Renal cortex interstitium (tissue), 11 donors: ENCODE measurements at regions not wholly inside any gene's neighbourhood (a gene's known extent, or its start where the extent isn't known, plus 50 kb on each side); places are given as distances from the start of the nearest gene placed in this dataset.
"Not testable (repeated sequence)": the region's sequence is repeated elsewhere in the genome, so short reads cannot be mapped to it uniquely, and the experiment has no call there.

Source experiments
- DNase-seq, 11 donors: peaks; one replicate each; pipeline ENCODE4 v3.0.0-alpha.2; 2013; ENCODE audit warnings: low read depth in 9 of 11, low spot score in 4 of 11; ENCODE audit errors: extremely low read depth in 1 of 11

DNA sequence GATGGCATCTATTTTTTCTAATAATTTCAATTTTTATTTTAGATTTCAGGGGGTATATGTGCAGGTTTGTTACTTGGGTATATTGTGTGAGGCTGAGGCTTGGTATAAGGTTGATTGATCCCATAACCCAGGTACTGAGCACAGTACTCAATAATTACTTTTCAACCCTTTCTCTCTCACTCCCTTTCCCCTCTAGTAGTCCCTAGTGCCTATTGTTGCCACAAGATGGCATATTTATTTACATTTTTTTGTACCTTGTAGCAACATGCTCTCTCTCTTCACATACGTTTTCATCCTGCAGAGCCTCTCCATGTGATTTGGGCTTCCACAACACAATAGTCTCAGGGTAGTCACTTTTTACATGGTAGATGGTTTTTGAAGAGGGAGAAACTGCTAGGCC is 172.0 kb downstream of the ATOH1 start:
- DNase-seq = no peak

DNA sequence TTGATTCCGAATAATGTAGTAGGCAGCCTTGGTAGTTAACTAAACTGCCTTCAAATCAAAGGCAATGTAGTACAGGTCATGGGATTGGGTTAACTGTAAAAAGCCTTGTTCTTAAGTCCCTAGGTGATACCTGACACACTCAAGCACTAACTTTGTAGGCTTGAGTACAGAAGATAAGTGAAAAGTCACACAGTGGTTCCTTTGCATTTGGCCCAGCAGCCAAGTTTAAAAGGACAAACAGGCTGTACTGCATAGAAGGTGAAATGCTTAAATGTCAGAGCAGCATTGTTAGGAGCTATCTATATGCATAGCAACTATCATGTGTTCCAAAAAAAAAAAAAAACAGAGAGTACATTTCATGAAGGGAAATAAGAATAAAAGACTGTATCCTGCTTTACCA is 178.4 kb downstream of the ATOH1 start:
- DNase-seq = no peak

DNA sequence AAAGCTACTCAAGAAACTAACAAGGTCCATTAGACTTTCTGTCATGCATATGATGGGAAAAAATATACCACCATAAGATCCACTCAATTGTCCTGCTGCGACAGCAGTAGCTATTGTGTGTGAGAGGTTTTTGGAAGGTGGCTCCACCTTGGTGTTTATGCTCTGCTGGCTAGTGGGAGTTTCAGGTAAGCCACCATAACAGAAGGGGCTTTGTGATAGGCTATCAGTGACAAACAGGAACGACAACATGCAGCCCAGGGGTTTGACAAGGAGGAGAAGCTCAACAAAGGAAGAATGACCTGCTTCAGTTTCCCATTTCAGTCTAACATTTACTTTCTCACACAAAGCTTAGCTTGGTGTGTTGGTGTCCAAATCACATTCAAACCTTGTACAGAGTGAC is 182.6 kb downstream of the ATOH1 start:
- no peak for DNase-seq

DNA sequence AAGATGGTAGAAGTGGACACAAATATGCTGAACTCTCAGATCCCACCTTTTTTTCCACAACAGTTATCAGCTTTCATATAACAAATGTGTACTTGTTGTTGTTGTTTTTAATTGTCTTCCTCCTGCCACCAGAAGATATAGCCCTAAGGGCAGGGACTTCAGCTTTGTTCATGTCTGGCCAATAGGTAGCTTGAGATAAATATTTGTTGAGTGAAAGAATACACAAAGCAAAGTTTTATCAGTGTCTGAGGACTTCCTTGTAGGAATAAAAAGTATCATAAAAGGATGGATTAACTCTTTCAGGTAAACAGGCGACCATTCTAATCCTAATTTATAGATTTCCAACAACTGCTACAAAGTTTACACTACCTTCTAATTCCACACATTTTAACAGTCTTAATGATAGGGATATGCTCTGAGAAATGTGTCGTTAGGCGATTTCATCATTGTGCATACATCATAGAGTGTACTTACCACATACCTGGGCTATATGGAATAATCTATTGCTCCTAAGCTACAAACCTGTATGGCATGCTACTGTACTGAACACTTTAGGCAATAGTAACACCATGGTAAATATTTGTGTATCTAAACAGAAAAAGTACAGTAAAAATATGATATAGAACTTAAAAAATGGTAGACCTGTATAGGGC is 186.1 kb downstream of the ATOH1 start:
- DNase-seq = no peak

DNA sequence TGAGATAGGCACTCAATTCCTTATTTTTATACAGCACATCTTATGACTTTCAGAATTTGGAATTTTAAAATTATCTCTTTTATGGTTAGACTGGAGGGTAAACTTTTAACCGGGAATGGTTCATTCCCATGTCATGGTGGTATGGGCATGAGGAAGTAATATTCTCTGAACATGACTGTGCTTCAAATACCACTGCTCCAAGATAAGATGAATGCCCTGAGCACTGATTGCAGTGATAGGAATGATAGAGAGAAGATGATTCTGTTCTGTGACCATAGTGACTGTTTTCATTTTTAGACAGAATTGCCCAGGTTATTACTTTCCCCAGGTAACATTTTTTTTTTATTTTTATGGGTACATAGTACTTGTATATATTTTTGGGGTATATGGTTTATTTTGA is 187.4 kb downstream of the ATOH1 start:
- DNase-seq = no peak

DNA sequence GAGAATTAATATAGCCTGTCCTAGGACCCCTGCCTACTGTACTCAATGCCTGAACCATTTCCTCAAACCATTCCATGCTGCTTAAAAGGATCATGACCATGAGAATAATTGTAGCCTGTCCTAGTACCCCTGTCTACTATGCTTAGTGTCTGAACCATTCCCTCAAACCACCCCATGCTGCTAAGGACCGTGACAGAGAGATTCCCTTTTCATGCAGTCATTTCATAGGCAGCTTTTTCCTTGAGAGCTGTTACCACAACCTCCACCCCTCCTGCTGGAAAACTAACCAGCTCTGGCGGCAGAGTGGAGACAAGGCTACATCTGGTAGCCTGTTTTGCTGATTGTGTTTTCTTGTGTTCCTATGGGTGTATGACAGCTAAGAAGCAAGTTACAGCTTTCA is 174.9 kb upstream of the SMARCAD1 start:
- DNase-seq = no peak

DNA sequence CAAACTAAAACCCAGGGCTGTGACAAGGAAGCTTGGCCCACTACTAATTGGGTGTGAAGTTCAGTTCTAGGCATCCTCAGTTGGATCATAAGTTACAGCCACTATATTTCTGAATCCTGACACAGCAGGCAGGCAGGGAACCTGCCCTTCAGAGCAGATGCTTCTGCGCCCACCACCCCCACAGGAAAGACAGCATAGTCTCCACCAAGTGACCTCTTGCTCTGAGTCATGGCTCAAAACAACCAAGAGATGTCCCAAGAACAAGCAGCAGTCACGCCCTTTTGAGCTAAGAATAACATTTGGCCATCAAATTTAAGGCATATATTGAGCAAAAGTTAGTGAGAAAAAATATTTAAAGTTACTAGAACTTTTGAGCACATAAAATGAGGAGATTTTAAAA is 170.7 kb upstream of the SMARCAD1 start:
- no peak for DNase-seq

DNA sequence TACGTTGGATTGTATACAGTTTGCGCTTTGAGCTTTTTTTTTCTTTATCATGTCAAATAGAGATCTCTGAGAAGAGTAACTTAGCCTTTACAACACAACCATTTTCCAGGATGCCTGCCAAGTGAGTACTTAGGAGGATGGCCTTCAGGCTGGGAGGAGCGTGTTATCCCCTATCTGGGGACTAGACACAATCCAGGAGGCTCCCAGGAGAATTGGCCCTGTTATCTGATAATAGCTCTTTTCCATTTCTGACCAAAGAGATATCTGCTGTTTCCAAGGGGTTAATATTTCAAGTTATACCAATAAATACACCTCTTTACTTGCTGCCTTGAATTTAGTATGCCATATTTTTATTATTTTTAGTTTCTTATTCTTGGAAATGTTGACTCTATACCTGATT is 169.5 kb upstream of the SMARCAD1 start:
- DNase-seq = no peak

DNA sequence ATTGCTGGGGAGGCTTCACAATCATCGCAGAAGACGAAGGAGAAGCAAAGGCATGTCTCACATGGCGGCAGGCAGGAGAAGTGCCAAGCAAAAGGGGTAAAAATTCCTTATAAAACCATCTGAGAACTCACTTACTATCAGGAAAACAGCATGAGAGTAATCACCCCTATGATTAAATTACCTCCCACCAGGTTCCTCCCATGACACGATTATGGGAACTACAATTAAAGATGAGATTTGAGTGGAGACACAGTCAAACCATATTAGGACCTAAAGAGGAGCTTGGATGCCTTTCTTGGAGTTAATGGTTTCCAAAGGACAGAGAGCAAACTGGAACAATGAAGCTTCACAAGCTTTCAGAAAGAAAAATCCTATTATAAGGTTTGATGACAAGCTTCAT is 168.4 kb upstream of the SMARCAD1 start:
- DNase-seq = no peak

DNA sequence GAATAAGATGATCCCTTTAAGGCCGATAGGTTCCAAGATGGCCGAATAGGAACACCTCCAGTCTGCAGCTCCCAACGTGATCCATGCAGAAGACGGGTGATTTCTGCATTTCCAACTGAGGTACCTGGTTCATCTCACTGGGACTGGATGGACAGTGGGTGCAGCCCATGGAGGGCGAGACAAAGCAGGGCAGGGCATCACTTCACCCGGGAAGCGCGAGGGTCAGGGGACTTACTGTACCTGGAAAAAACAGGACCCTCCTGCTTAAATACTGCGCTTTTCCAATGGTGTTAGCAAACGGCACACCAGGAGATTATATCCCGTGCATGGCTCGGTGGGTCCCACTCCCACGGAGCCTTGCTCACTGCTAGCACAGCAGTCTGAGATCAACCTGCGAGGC is 163.2 kb upstream of the SMARCAD1 start:
- DNase-seq = not testable (repeated sequence)

DNA sequence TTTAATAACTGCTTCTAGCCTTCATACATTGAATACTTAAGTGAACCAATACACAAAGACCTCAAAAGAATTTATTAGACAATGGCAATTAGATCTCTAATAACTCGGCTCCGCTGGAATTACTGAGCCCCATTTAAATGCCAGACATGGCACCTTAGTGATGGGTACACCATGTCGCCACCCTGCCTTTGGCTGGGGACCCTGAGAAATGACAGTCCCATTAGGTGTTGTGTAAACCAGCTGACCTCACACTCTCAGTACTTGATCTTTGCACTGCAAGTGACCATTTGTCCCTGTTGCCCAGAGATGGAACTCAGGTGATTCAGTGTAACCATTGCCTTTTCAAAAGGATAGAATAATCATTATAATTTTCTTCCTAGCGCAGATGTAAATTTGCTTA is 144.6 kb upstream of the SMARCAD1 start:
- no peak for DNase-seq

DNA sequence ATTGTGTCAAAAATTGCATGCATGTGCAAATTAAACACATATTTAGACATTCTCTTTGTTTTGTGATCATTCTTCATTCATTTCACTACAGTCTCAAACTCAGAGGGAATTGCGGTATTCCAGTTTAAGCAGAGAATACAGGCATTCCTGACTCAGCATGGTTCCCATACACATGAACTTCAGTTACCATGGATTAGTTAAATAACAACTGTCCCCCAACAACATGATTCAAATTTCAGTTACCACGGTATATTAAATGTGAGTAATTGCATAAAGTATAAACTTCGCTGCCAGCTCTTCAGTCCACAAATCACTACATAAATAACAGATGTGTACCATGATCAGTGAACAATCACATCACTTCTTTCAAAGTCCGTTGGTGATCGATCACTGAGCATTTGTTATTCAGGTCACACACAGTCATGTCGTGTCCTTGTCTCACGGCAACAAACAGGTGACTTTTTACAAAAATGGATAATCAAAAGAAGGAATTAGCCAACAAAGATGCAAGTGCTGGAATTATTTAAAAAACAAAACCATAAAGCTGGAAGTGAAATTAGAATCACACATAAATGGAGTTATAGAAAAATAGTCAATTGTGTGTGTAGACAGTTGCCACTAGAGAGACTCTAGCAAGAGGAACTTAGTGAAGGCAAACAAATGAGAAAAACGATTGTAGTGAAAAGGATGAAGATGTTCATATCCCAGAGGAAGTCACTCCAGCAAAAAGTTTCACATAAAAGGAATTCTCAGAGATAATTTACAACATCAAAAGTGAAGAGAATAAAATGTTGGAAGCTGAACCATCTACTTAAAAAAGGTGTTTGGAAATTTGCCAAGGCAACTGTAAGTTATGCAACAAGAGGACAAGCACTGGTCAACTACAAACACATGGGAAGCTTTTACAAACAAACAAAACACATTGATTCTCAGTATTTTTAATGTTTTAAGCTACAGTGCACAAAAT is 138.6 kb upstream of the SMARCAD1 start:
- DNase-seq = no peak

DNA sequence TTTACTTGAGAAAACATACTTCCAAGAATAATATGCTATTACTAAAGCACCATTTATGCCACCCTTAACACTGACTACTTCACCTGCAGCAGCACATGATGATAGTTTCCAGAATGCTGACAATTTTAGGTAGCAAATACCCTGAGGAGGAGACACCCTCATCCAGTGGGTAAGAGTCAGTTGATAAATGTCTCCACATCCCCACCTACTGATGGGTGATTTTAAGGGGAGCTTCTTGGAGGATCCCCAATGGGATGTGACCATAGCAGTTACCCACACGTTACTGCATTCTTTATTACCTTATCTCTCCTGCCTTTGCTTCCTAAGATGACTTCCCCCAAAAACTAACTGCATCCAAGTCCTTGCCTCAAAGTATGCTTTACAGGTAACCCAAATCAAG is 131.2 kb upstream of the SMARCAD1 start:
- DNase-seq = no peak

DNA sequence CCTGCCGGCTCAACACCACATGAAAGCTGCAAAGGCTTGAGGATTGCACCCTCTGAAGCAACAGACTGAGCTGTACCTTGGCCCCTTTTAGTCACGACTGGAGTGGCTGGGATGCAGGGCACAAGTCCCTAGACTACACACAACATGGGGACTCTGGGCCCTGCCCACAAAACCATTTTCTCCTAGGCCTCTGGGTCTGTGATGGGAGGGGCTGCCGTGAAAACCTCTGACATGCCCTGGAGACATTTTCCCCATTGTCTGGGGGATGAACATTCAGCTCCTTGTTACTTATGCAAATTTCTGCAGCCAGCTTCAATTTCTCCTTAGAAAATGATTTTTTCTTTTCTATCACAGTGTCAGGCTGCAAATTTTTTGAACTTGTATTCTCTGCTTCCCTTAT is 123.5 kb upstream of the SMARCAD1 start:
- DNase-seq = no peak

DNA sequence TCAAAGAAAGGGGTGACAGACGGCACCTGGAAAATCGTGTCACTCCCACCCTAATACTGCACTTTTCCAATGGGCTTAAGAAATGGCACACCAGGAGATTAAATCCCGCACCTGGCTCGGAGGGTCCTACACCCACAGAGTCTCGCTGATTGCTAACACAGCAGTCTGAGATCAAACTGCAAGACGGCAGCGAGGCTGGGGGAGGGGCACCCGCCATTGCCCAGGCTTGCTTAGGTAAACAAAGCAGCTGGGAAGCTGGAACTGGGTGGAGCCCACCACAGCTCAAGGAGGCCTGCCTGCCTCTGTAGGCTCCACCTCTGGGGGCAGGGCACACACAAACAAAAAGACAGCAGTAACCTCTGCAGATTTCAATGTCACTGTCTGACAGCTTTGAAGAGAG is 108.5 kb upstream of the SMARCAD1 start:
- not testable (repeated sequence) for DNase-seq

DNA sequence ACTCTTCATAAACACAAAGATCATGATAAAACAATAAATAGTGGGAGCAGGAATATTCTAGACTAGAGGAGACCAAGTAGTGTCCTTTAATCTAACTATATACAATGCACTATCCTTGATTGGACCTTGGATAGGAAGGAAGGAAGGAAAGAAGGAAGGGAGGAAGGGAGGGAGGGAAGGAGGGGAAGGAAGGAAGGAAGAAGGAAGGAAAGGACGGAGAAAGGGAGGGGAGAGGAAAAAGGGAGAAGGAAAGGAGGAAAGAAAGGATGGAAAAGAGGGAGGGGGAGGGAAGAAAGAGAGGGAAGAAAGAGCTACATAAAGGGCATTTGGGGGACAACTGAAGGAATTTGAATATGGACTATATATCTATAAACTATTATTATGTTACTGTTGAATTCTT is 95.0 kb upstream of the SMARCAD1 start:
- DNase-seq = no peak

DNA sequence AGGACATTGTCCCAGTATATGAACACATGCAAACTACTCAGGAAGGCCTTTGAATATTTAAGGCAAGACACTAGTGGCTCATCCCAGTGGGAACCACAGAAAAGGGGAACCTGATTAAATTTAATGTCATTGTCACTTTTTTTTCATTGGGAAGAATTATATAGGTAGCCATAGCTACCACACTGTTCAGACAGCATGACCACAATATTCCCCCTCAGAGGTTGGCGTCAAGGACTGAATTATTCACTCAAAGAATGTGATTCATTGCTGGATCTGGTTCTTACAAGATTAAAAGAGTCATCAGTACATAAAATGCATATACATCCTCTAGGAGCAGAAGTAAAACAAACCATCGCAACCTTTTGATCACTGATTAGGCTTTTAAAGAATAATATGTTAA is 92.0 kb upstream of the SMARCAD1 start:
- DNase-seq = no peak

DNA sequence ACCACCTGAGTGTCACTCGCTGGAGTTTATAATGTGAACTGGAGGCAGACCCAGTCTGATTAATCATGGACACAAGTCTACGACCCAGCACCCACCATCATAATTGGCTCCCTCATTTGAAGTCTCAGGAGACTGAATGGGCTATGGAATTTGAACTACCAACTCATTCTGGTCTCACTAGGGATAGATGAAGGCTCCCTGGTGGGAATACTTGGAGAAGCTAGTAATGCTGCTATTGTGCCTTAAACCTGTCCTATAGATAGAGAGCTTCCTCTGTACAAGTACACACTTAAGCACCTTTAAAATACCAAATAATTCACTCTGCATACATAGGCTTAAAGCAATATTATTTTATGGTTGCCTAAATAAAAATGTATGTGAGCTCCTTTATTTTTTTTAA is 90.8 kb upstream of the SMARCAD1 start:
- no peak for DNase-seq

DNA sequence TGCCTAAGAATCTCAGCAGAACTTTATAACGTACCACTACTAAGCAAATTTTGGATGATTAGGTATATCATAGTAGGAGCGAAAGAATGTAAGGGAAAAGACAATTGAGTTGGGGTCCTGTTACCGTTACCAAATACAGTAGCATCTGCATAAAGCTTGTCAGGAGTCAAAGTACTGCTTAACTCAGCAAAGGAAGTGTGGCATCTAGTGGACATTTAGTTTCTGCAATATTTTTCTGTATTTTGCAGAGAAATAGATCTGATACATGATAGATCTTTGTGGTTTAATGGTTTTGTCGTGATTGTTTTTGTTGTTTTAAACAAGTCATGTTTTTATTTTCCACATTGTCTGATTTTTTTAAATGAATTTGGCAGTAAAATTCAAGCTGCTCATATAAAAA is 81.0 kb upstream of the SMARCAD1 start:
- DNase-seq = peak in 1 of 11 donors; percentile 6

DNA sequence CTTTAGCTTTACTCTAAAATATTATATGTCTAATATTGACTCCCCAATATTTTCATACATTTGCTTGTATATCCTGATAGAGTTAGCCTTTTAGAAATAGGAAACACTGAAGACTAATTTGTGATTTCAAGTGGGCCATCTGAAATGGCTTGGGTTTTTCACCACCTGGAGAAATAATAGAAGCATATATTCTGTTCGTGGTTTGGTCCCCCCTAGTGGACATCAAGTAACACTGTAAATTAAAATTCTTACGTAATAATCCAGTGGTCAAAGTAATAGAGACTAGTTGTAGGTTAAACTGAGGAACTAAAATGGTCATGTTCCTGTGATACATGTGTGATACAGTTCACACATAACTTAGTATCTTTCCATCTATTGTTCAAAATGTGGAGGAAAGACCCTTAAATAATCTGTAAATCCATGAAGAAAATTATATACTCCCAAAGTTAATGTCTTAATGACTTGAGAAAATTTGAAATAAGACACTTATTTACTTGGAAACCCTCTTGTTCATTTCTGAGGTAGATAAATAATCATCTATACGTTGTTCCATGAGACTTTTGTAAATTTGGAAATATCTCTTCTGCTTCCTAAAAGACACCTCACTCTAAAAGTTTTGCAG is 79.8 kb upstream of the SMARCAD1 start:
- peak in 3 of 11 donors; percentile 1 to 12 (median 8) for DNase-seq
